H1 (cell line): ENCODE measurements at regions not wholly inside any gene's neighbourhood (a gene's known extent, or its start where the extent isn't known, plus 50 kb on each side); places are given as distances from the start of the nearest gene placed in this dataset.

ENCODE experiments used
- CTCF ChIA-PET: fragments of 300-600 bp; sonication (Branson Sonifier 250); formaldehyde crosslinking; loops from one replicate; lab custom pipeline; 2021; ENCODE audit not compliant: partially characterized antibody; lab: Charles Lee
- POLR2A ChIA-PET: fragments of 300-600 bp; sonication (Branson Sonifier 250); formaldehyde crosslinking; loops from one replicate; lab custom pipeline; 2021; ENCODE audit warnings: inconsistent platforms; ENCODE audit not compliant: partially characterized antibody; lab: Charles Lee
- DNase-seq, 2 experiments: peaks; one replicate each; pipeline versions ENCODE4 v3.0.0 to v3.0.0-alpha.2; 2010 to 2022; ENCODE audit warnings: low spot score in 2 of 2, low read depth in 1 of 2, mixed read lengths in 1 of 2
- FAIRE-seq: peaks from 2 replicates; lab custom pipeline; 2011; peaks lifted over from hg19 to GRCh38; lab: Jason Lieb, UNC
- H2AFZ ChIP-seq: 2 replicates; pipeline ENCODE4 v1.8.1; 2012; ENCODE audit warnings: low read length, inconsistent platforms
- H2AK5ac ChIP-seq: 2 replicates; pipeline ENCODE4 v1.6.1; 2013; ENCODE audit warnings: low read depth, low read length
- H2BK120ac ChIP-seq: replicated peaks from 2 replicates; pipeline ENCODE3; 2013; ENCODE audit warnings: low read depth, low read length, inconsistent platforms
- H2BK12ac ChIP-seq: 2 replicates; pipeline ENCODE4 v1.6.1; 2013; ENCODE audit warnings: low read depth, low read length
- H2BK15ac ChIP-seq: 2 replicates; pipeline ENCODE4 v1.6.1; 2013; ENCODE audit warnings: low read length
- H2BK20ac ChIP-seq: 2 replicates; pipeline ENCODE4 v1.6.1; 2013; ENCODE audit warnings: low read length
- H2BK5ac ChIP-seq: 2 replicates; pipeline ENCODE4 v1.6.1; 2013; ENCODE audit warnings: low read depth, low read length
- H3K14ac ChIP-seq: 2 replicates; pipeline ENCODE4 v1.6.1; 2013; ENCODE audit warnings: inconsistent platforms; ENCODE audit not compliant: insufficient read length
- H3K18ac ChIP-seq: 2 replicates; pipeline ENCODE4 v1.6.1; 2013; ENCODE audit warnings: low read length; ENCODE audit errors: extremely low read depth
- H3K23ac ChIP-seq: 2 replicates; pipeline ENCODE4 v1.6.1; 2013; ENCODE audit warnings: inconsistent platforms; ENCODE audit not compliant: insufficient read length
- H3K23me2 ChIP-seq: 2 replicates; pipeline ENCODE4 v1.6.1; 2013; ENCODE audit warnings: low read depth, low read length
- H3K27ac ChIP-seq: 2 replicates; pipeline ENCODE4 v1.6.1; 2011; ENCODE audit warnings: low read depth, low read length, inconsistent platforms
- H3K27me3 ChIP-seq, 4 experiments: replicated peaks in 1 of 4; 1 replicate in 1 of 4; 2 replicates in 3 of 4; pipeline versions ENCODE4 v1.6.1 to v1.8.1; 2011 to 2013; ENCODE audit warnings: low read length in 3 of 4, mild to moderate bottlenecking in 3 of 4, inconsistent platforms in 2 of 4, mixed read lengths in 2 of 4, moderate library complexity in 1 of 4; ENCODE audit not compliant: control insufficient read depth in 3 of 4, insufficient read depth in 3 of 4; ENCODE audit errors: extremely low read depth in 1 of 4
- H3K36me3 ChIP-seq, 4 experiments: 2 replicates each; pipeline versions ENCODE4 v1.6.1 to v1.8.1; 2011 to 2013; ENCODE audit warnings: mild to moderate bottlenecking in 4 of 4, low read length in 3 of 4, moderate library complexity in 2 of 4, control low read depth in 1 of 4, inconsistent platforms in 1 of 4; ENCODE audit not compliant: insufficient read depth in 4 of 4, control insufficient read depth in 2 of 4
- H3K4ac ChIP-seq: replicated peaks from 2 replicates; pipeline ENCODE3; 2013; ENCODE audit warnings: low read length, low read depth, mixed read lengths, inconsistent platforms; ENCODE audit not compliant: insufficient read length
- H3K4me1 ChIP-seq, 4 experiments: replicated peaks in 1 of 4; 1 replicate in 1 of 4; 2 replicates in 3 of 4; pipeline versions ENCODE4 v1.6.1 to v1.8.1; 2011 to 2013; ENCODE audit warnings: low read length in 3 of 4, inconsistent platforms in 2 of 4, mixed read lengths in 1 of 4; ENCODE audit not compliant: insufficient read depth in 4 of 4, control insufficient read depth in 3 of 4
- H3K4me2 ChIP-seq, 2 experiments: 2 replicates each; pipeline versions ENCODE4 v1.6.1 to v1.8.1; 2011 to 2013; ENCODE audit warnings: low read depth in 2 of 2, low read length in 2 of 2, control low read depth in 1 of 2, inconsistent platforms in 1 of 2, mild to moderate bottlenecking in 1 of 2; ENCODE audit not compliant: insufficient read depth in 1 of 2
- H3K4me3 ChIP-seq, 4 experiments: fragments of 200-600, 300-600 bp in 1 of 4; sonication (generic), shearing (Covaris generic), sonication (Bioruptor Twin) in 1 of 4; 2 replicates each; pipeline versions ENCODE4 v1.5.1 to v1.8.1; 2011 to 2016; ENCODE audit warnings: low read length in 4 of 4, low read depth in 3 of 4, control low read depth in 2 of 4, inconsistent platforms in 2 of 4, mild to moderate bottlenecking in 2 of 4, mixed read lengths in 1 of 4, moderate library complexity in 1 of 4; ENCODE audit not compliant: insufficient read depth in 2 of 4; ENCODE audit errors: extremely low read depth in 1 of 4
- H3K56ac ChIP-seq: replicated peaks from 2 replicates; pipeline ENCODE3; 2013; ENCODE audit warnings: low read depth, mild to moderate bottlenecking, mixed read lengths, low read length, inconsistent platforms; ENCODE audit not compliant: insufficient read length
- H3K79me1 ChIP-seq: 2 replicates; pipeline ENCODE4 v1.6.1; 2013; ENCODE audit warnings: low read depth, low read length, control low read depth
- H3K79me2 ChIP-seq, 2 experiments: 2 replicates each; pipeline versions ENCODE4 v1.6.1 to v1.8.1; 2012 to 2013; ENCODE audit warnings: low read length in 2 of 2, mild to moderate bottlenecking in 2 of 2, inconsistent platforms in 1 of 2; ENCODE audit not compliant: insufficient read depth in 2 of 2, control insufficient read depth in 1 of 2
- H3K9ac ChIP-seq, 4 experiments: replicated peaks in 1 of 4; 1 replicate in 1 of 4; 2 replicates in 3 of 4; pipeline versions ENCODE4 v1.6.1 to v1.8.1; 2011 to 2013; ENCODE audit warnings: low read depth in 3 of 4, low read length in 3 of 4, control low read depth in 2 of 4, mild to moderate bottlenecking in 2 of 4, moderate library complexity in 2 of 4, inconsistent platforms in 1 of 4; ENCODE audit errors: extremely low read depth in 1 of 4
- H3K9me3 ChIP-seq, 2 experiments: 2 replicates each; pipeline versions ENCODE4 v1.6.1 to v1.8.1; 2012 to 2013; ENCODE audit warnings: mild to moderate bottlenecking in 2 of 2, moderate library complexity in 2 of 2, control low read depth in 1 of 2, inconsistent platforms in 1 of 2, low read depth in 1 of 2, low read length in 1 of 2, mixed read lengths in 1 of 2; ENCODE audit not compliant: insufficient read depth in 2 of 2
- H4K20me1 ChIP-seq, 2 experiments: replicated peaks in 1 of 2; 2 replicates each; pipeline versions ENCODE3 to v1.8.1; 2011 to 2013; ENCODE audit warnings: inconsistent platforms in 2 of 2, low read length in 2 of 2, mild to moderate bottlenecking in 1 of 2; ENCODE audit not compliant: insufficient read depth in 2 of 2, control insufficient read depth in 1 of 2
- H4K5ac ChIP-seq: 2 replicates; pipeline ENCODE4 v1.6.1; 2013; ENCODE audit warnings: low read length, low read depth, mixed read lengths, inconsistent platforms; ENCODE audit not compliant: insufficient read length
- H4K8ac ChIP-seq: 2 replicates; pipeline ENCODE4 v1.8.0; 2013; ENCODE audit warnings: mild to moderate bottlenecking, moderate library complexity, low read length, inconsistent platforms; ENCODE audit not compliant: insufficient read depth; ENCODE audit errors: extremely low read depth
- H4K91ac ChIP-seq: replicated peaks from 2 replicates; pipeline ENCODE3; 2013; ENCODE audit warnings: low read length, mixed read lengths, inconsistent platforms; ENCODE audit not compliant: insufficient read length
- CEBPB ChIP-seq: IDR thresholded peaks from 2 replicates; pipeline ENCODE4 v1.6.1; 2012; ENCODE audit warnings: low read depth, low read length
- CTCF ChIP-seq, 3 experiments: IDR thresholded peaks; 1 replicate in 2 of 3; 2 replicates in 1 of 3; pipeline versions ENCODE4 v1.5.1 to v1.6.1; 2011; ENCODE audit warnings: low read length in 3 of 3, mild to moderate bottlenecking in 3 of 3, inconsistent platforms in 2 of 3, low read depth in 1 of 3, moderate library complexity in 1 of 3; ENCODE audit not compliant: insufficient read depth in 1 of 3; ENCODE audit errors: control extremely low read depth in 1 of 3
- GABPA ChIP-seq: IDR thresholded peaks from 2 replicates; pipeline ENCODE4 v1.6.1; 2011; ENCODE audit warnings: mild to moderate bottlenecking, low read length, moderate library complexity, borderline replicate concordance; ENCODE audit not compliant: insufficient read depth
- HDAC2 ChIP-seq, 2 experiments: fragments of 300-600 bp in 1 of 2; sonication (generic) in 1 of 2; IDR thresholded peaks; 2 replicates each; pipeline ENCODE4 v1.6.1; 2011 to 2012; ENCODE audit warnings: low read depth in 2 of 2, low read length in 2 of 2, mild to moderate bottlenecking in 2 of 2, moderate library complexity in 2 of 2, borderline replicate concordance in 1 of 2, inconsistent platforms in 1 of 2
- JUND ChIP-seq: IDR thresholded peaks from 2 replicates; pipeline ENCODE4 v1.6.1; 2011; ENCODE audit warnings: mild to moderate bottlenecking, improper control_type of control experiment, low read length
- KDM4A ChIP-seq: IDR thresholded peaks from one replicate; pipeline ENCODE4 v1.7.1; 2012; ENCODE audit warnings: low read depth, mild to moderate bottlenecking, moderate library complexity, low read length, inconsistent platforms; ENCODE audit not compliant: severe bottlenecking
- KDM5A ChIP-seq: fragments of 200-600 bp; IDR thresholded peaks from 2 replicates; pipeline ENCODE4 v1.7.1; 2012; ENCODE audit warnings: mild to moderate bottlenecking, low read length, inconsistent platforms, mixed read lengths
- PHF8 ChIP-seq: fragments of 200-600 bp; sonication (generic); conservative IDR thresholded peaks from 2 replicates; pipeline ENCODE4 v1.7.1; 2012; ENCODE audit warnings: low read depth, mild to moderate bottlenecking, inconsistent platforms, low read length, moderate library complexity
- SP2 ChIP-seq: IDR thresholded peaks from 2 replicates; pipeline ENCODE4 v1.6.1; 2012; ENCODE audit warnings: mild to moderate bottlenecking, low read length, inconsistent platforms
- TBP ChIP-seq: IDR thresholded peaks from 2 replicates; pipeline ENCODE4 v1.6.1; 2011; ENCODE audit warnings: low read depth, low read length, improper control_type of control experiment
- ZNF274 ChIP-seq: IDR thresholded peaks from 2 replicates; pipeline ENCODE4 v1.7.0; 2012; ENCODE audit warnings: low read length, borderline replicate concordance; ENCODE audit errors: extremely low read depth
- WGBS, 2 experiments: shearing (Covaris generic) in 1 of 2; methylation state at CpG; one replicate each; pipeline versions ENCODE4 v1.1.6 to v1.1.7; 2013 to 2015; ENCODE audit warnings: low lambda C conversion rate in 2 of 2, mixed read lengths in 2 of 2, inconsistent platforms in 1 of 2, low coverage in 1 of 2, missing lambda C conversion rate in 1 of 2; ENCODE audit not compliant: insufficient replicate concordance in 2 of 2, insufficient coverage in 1 of 2, insufficient read length in 1 of 2; ENCODE audit errors: extremely low coverage in 1 of 2, missing lambda C conversion rate in 1 of 2; 5-methylcytosine and 5-hydroxymethylcytosine counted together
- TF ChIP-seq, protein P1 (sequence below): IDR thresholded peaks from 2 replicates; pipeline ENCODE4 v1.6.1; 2012; ENCODE audit warnings: inconsistent platforms

GRCh38 chr2:19767899-19768298, 133.9 kb downstream of the TTC32 start:
- H2BK15ac ChIP-seq = no peak overlapping the region
- H2BK12ac ChIP-seq = no peak overlapping the region
- no peak overlapping the region for H2BK20ac ChIP-seq
- H2BK5ac ChIP-seq = no peak overlapping the region
- ChIA-PET POLR2A (no interaction called here), CTCF (no interaction called here)
- no peaks in the 10 kb centered on the region for H3K79me2 ChIP-seq
- H3K4me2 ChIP-seq = no peak overlapping the region
- H3K9ac ChIP-seq = no peak overlapping the region
- H3K23ac ChIP-seq = no peak overlapping the region
- no peak for FAIRE-seq
- H3K27ac ChIP-seq = no peak overlapping the region
- H3K9me3 ChIP-seq = no peaks in the 10 kb centered on the region
- no peak overlapping the region for H4K5ac ChIP-seq
- no peaks in the 10 kb centered on the region for H3K79me1 ChIP-seq
- no peak overlapping the region for H4K91ac ChIP-seq
- H4K8ac ChIP-seq = no peak overlapping the region
- H3K23me2 ChIP-seq = no peaks in the 10 kb centered on the region
- no peaks in the 10 kb centered on the region; a peak in 2 of 8 replicates for H3K36me3 ChIP-seq
- H3K4me1 ChIP-seq = no peaks in the 10 kb centered on the region
- no peak overlapping the region for H3K4ac ChIP-seq
- no peak overlapping the region for H2BK120ac ChIP-seq
- H3K56ac ChIP-seq = no peak overlapping the region
- no peak overlapping the region for H2AFZ ChIP-seq
- no peak overlapping the region for H3K14ac ChIP-seq
- H4K20me1 ChIP-seq = no peaks in the 10 kb centered on the region
- no peak for DNase-seq
- no peak overlapping the region for H3K4me3 ChIP-seq
- H2AK5ac ChIP-seq = no peak overlapping the region
- no peaks in the 10 kb centered on the region for H3K27me3 ChIP-seq
- WGBS, 2 experiments = 86% methylated on average over 1 of the region's 1 CpG; no CpG with 5 or more reads in 1 of the 2 experiments
- no peak overlapping the region for H3K18ac ChIP-seq
- TF ChIP-seq SP2 (no peak), TBP (no peak), ZNF274 (no peak), KDM4A (no peak), CEBPB (no peak), GABPA (no peak), PHF8 (no peak), JUND (no peak), CTCF (IDR thresholded peaks at IDR 0.05; ENCODE audit: control extremely low read depth in 1 of 3, insufficient read depth in 1 of 3, low read depth in 1 of 3, low read length in 3 of 3) (no peak), KDM5A (no peak), HDAC2 (IDR thresholded peaks at IDR 0.05; ENCODE audit: borderline replicate concordance in 1 of 2, low read depth in 2 of 2, low read length in 2 of 2) (no peak)
- TF ChIP-seq, protein P1, sequence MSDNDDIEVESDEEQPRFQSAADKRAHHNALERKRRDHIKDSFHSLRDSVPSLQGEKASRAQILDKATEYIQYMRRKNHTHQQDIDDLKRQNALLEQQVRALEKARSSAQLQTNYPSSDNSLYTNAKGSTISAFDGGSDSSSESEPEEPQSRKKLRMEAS = no peak
